Hindlimb muscle (tissue), 1 donor: ENCODE measurements at regions not wholly inside any gene's neighbourhood (a gene's known extent, or its start where the extent isn't known, plus 50 kb on each side); places are given as distances from the start of the nearest gene placed in this dataset.

Experiments used
- DNase-seq: peaks from one replicate; pipeline ENCODE4 v3.0.0-alpha.2; 2013

DNA sequence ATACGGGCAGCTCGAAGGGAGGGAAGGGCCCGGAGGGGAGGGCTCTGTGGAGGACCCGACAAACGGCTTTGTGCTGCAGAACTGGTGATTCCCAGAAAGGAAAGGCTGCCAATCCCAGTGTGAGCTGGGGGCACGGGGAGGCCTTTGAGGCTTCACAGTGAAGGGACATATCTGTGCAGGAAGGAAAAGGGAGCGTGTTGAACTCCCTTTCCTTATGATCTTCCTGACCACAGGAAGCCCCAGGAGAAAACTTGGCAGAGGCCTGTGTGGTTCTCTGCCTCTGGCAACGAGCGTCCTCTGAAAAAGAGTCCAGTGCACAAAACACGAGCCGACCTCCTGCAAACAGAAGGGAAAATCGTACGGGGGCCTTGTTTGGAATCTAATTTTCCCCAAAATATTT is 683.5 kb upstream of the SALL3 start:
- no peak for DNase-seq

DNA sequence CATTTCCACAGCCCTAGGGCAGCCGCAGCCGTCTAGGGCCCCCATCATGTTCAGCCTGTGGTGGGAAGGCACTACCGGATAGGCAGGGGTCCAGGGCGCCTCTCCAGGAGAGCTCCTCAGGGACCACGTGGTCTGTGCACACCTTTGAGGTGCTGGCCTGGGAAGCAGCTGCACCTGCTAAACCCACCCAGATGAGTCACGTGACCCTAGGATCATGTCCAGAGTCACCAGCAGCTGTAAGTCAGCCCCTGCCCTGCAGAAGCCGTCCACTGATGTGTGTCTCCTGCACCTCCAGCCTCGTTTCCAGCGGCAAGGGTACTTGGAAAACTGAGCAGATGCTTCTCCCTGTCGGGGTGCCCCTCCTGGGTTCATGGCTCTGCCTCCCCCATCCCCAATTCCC is 682.6 kb upstream of the SALL3 start:
- no peak for DNase-seq

- DNase-seq, result no peak
Measured at GRCh38 chr18:78303519-78304191, 676.0 kb upstream of the SALL3 start.

DNA sequence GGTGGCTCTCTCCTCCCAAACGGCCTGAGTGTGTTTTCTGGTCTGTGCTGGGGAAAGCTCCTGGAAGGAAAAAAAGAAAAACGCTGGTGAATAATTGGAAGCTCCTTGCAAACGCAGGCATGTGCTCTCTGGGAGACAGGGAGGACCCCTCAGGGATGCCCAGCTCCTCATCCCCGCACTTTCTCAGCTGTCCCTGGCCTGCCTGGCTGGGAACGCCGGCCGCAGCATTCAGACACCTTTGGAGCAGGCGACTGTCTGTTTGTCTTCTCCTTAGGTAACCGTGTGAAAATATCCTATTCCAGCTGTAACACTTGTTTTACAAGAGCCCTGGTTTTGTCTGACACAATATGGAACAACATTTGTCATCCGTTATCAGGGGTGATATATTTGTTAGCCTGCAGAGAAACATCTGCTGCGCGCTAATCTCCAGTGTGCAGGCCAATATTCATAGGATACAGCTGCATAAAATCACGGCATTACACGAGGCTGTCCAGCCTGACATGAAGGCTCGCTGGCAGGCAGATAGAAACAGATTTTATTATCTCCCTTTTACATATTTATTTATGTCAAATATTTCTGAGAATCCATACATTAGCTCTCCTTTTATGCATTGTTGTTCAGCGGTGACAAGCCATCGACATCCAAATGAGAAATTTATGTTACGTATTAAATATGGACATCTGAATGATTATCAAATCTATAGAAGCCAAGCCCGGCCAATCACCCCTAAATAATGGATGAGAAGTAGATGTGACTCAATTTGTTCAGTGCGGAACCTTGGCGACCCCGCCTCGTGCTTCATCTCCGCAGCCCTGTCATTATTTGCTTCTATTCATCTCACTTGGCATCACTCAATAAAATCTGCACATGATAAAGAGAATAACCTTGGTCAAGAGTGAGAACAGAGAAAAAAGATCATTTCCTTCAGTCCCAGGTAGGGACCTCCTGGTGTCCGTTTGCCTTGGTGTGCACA is 675.1 kb upstream of the SALL3 start:
- no peak for DNase-seq

DNA sequence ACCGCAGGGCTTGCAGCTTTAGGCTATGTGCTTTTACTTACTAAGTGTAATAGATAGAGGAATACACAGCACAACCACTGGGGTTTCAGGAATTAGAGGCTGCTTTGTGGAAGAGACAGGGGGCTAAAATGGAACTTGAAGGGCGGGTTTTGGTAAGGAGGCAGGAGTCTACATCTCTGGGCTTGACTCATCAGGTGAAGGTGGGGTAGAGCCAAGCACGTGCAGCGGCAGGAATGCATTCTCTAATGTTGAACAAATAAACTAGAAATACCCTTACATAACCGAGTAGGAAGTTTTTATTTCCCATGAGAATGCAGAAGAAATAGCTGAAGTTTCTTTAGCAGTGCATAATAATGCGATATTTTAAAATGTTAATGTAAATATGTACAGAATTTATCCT is 673.8 kb upstream of the SALL3 start:
- DNase-seq, result no peak

GRCh38 chr18:78309307-78309706 is 670.3 kb upstream of the SALL3 start:
- no peak for DNase-seq

DNA sequence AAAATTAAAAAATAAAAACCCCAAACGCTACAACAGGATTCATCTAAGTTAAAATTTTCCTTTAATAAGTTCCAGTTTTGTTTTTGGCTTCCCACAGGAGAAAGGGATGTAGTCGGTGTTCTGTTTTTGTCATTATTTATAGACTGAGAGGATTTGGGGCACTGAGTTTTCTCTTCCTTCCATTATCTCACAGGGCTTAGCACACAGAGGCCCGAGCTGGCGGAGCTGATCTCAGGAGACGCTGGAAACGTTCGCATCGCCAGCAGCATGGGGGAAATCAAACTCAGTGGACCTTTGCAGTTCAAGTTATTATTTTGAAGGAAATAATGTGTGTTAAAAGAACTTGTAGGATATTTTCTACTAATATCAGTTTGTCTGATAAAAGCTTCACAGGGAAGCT is 669.7 kb upstream of the SALL3 start:
- DNase-seq, result peak; percentile 39

DNA sequence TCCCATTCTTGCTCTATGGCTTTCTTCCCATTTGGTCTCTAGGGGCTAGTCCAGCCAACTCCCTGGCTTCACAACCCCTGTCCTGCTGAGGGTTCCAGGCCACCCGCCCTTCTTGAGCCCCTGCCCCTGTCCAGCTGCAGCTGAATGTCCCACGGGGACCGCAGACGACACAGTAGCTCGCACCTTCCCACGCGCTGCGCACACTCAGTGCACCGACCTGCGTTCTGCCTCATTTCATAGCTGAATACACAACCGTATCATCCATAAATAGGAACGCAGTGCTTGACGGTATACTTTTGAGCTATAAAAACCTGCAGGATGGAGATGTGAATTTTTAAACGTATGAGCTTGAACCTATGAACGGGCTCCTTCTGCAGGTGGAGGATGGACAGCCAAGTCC is 660.4 kb upstream of the SALL3 start:
- DNase-seq, result no peak

- DNase-seq, result no peak
Measured at GRCh38 chr18:78319961-78320360, 659.7 kb upstream of the SALL3 start.

GRCh38 chr18:78321402-78321801 is 658.2 kb upstream of the SALL3 start:
- DNase-seq, result no peak

GRCh38 chr18:78323453-78324197 is 656.0 kb upstream of the SALL3 start:
- no peak for DNase-seq

GRCh38 chr18:78327643-78328042 is 652.0 kb upstream of the SALL3 start:
- DNase-seq, result no peak

GRCh38 chr18:78330766-78331165 is 648.9 kb upstream of the SALL3 start:
- no peak for DNase-seq

- no peak for DNase-seq
Measured at GRCh38 chr18:78352910-78353309, 626.7 kb upstream of the SALL3 start.

GRCh38 chr18:78362198-78362597 is 617.4 kb upstream of the SALL3 start:
- no peak for DNase-seq

GRCh38 chr18:78363556-78364387 is 615.8 kb upstream of the SALL3 start:
- DNase-seq, result no peak

GRCh38 chr18:78364388-78364960 is 615.1 kb upstream of the SALL3 start:
- no peak for DNase-seq

DNA sequence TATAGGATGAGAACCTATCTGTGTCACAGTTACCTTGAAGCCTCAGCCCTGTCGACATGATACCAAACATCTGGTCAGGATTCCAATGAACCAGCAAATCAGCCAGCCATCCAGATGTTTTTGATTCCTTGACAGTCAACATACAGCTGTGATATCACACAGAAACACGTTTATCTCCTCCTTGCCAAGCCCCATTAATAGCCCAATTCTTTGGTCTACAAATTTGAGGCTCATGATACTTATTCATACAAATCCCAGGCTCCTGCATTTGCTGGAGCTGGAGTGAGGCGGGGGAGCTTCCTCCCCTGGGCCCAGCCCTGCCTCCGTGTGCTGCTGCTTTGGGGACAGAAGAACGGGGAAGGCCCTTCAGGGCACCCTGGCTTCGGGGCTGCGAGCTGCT is 611.6 kb upstream of the SALL3 start:
- no peak for DNase-seq

GRCh38 chr18:78368726-78369125 is 610.9 kb upstream of the SALL3 start:
- DNase-seq, result no peak

DNA sequence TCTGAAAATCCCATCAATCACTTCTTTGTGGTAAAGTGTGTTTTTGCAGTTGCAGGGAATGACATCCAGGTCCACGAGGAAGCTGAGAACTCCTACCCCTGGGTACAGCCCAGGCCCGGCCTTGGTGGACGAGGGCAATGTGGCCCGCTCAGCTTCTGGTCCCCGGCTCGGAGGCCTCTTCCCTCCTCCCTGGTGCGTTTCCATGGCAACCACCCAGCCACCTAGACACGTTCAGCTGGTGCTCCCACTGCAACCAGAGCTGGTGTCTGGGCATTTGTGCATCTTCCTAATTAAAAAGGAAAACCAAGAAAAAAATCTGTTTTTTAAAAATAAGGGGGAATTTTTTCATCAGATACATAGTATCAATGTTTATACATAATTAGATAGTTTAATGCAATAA is 603.6 kb upstream of the SALL3 start:
- DNase-seq, result no peak

GRCh38 chr18:78378403-78378802 is 601.2 kb upstream of the SALL3 start:
- no peak for DNase-seq

DNA sequence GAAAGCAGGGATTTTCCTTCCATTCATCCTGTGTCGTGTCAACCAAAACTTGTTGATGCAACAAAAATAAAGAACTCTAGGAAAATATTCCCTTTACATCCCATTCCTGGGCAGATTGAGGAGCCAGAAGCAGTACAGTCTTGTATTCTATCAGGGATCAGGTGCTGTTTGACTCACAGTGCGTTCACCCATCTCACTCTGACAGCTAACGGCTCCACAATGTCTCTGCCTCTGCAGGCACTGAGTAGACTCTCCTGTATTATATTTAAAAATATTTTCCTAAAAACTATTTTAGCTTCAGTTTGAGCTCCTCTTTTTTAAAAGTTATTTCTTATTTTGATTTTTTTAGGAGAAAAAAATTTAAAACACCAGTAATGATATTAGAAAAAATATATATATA is 600.6 kb upstream of the SALL3 start:
- no peak for DNase-seq
